ENCODE measurements at regions not wholly inside any gene's neighbourhood (a gene's known extent, or its start where the extent isn't known, plus 50 kb on each side); places are given as distances from the start of the nearest gene placed in this dataset.

DNA sequence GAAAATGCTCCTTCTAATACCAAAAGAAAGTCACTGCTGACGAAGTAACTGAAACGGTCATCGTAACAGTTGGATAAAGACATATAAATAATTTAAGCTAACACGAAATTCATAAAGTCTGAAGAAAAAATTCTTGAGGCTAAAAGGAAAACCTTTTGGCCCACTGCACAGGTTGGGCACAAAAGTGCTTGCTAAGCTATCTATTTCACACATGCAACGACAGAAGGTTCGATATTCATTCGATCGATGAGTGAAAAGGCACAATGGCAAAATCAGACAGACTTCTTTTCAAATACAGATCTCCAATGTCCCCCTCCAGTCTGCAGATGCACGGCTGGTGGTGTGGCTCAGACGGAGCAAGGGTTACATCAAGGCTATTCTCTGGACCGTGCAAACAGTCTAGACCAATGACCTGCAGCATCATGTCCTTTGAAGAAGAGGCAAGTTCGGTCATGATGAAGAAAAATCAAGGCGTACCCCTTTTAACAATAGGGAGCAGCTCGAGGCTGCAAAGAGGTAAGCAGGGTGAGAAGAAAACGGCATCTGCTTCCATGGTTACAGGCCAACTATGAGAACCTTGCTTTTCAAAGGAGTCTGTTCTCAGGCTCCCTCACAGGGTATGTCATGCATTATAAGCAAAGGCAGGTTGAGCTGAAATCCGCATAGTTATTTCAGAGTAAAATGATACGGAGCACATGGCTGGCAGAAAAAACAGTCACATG lies 579.6 kb downstream of the USP25 start:
- Histone ChIP-seq H3K9me3 (no peaks in the 10 kb centered on the region), H3K36me3 (ENCODE audit: control insufficient read depth in 2 of 2, extremely low read depth in 1 of 2, insufficient read depth in 1 of 2, low read length in 1 of 2) (no peaks in the 10 kb centered on the region), H3K27me3 (replicated peaks in 1 of 2; ENCODE audit: control insufficient read depth in 2 of 2, extremely low read depth in 1 of 2, insufficient read depth in 2 of 2, low read length in 1 of 2) (no peaks in the 10 kb centered on the region), H3K27ac (ENCODE audit: low read length) (no peak overlapping the region), H3K4me1 (ENCODE audit: control insufficient read depth in 1 of 2, extremely low read depth in 1 of 2, insufficient read depth in 2 of 2, low read length in 2 of 2) (no peaks in the 10 kb centered on the region), H3K4me3 (ENCODE audit: control insufficient read depth in 1 of 2, extremely low read depth in 1 of 2, low read length in 1 of 2) (no peak overlapping the region)
- peaks cover 3 to 7% (median 3%) of the 10 kb centered on the region in 3 donors for H3K4me1 Mint-ChIP-seq
- H3K27ac Mint-ChIP-seq = no peak overlapping the region
- ChIA-PET POLR2A (interaction anchor here in 1 of 2 donors (0.7 kb wide), 1 partner anchor 124 kb away, joined by 4 read pairs; no protein-coding TSS in a partner anchor), CTCF (interaction anchor here in 1 of 2 donors (0.6 kb wide), 1 partner anchor 1873 kb away, joined by 5 read pairs; no protein-coding TSS in a partner anchor)
- H3K9me3 Mint-ChIP-seq = no peaks in the 10 kb centered on the region
- WGBS (ENCODE audit: insufficient coverage) = 85% methylated on average over 13 of the region's 17 CpGs
- ATAC-seq (replicated peaks in 1 of 4) = peak in 1 of 4 experiments; percentile 47
- no peaks in the 10 kb centered on the region for H3K27me3 Mint-ChIP-seq
- H3K4me3 Mint-ChIP-seq = no peak overlapping the region
- H3K36me3 Mint-ChIP-seq = no peaks in the 10 kb centered on the region
- no peak for DNase-seq

DNA sequence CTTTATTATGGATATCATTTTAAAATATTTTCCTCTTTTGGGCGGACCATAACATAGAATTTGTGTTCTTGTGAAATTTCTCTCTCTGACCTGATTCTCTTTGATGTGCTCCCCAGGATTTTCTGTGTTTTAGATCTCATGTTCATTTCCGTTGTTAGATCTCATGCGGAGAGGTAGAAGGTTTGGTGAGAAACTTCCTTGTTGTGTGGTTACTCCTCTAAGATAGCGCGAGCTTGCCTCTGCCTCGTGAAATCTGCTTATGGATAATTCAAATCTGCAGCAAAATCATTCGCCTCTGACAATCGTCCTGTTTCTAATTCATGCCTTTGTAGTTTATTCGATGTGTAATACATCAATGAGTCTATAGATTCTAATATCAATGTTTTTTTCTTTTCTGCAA lies 580.4 kb downstream of the USP25 start:
- Histone ChIP-seq H3K36me3 (ENCODE audit: control insufficient read depth in 2 of 2, extremely low read depth in 1 of 2, insufficient read depth in 1 of 2, low read length in 1 of 2) (no peaks in the 10 kb centered on the region), H3K27me3 (replicated peaks in 1 of 2; ENCODE audit: control insufficient read depth in 2 of 2, extremely low read depth in 1 of 2, insufficient read depth in 2 of 2, low read length in 1 of 2) (no peaks in the 10 kb centered on the region), H3K4me1 (ENCODE audit: control insufficient read depth in 1 of 2, extremely low read depth in 1 of 2, insufficient read depth in 2 of 2, low read length in 2 of 2) (no peaks in the 10 kb centered on the region), H3K27ac (ENCODE audit: low read length) (no peak overlapping the region), H3K4me3 (ENCODE audit: control insufficient read depth in 1 of 2, extremely low read depth in 1 of 2, low read length in 1 of 2) (no peak overlapping the region), H3K9me3 (no peaks in the 10 kb centered on the region)
- ChIA-PET POLR2A (interaction anchor here in 1 of 2 donors (0.7 kb wide), 1 partner anchor 124 kb away, joined by 4 read pairs; no protein-coding TSS in a partner anchor), CTCF (interaction anchor here in 1 of 2 donors (0.6 kb wide), 1 partner anchor 1874 kb away, joined by 5 read pairs; no protein-coding TSS in a partner anchor)
- no peak overlapping the region for H3K27ac Mint-ChIP-seq
- peak in 1 of 4 experiments; percentile 67 for ATAC-seq (replicated peaks in 1 of 4)
- 93% methylated on average over 2 of the region's 9 CpGs for WGBS (ENCODE audit: insufficient coverage)
- no peak overlapping the region for H3K4me3 Mint-ChIP-seq
- H3K27me3 Mint-ChIP-seq = no peaks in the 10 kb centered on the region
- peaks cover 3 to 7% (median 3%) of the 10 kb centered on the region in 3 donors for H3K4me1 Mint-ChIP-seq
- no peaks in the 10 kb centered on the region for H3K9me3 Mint-ChIP-seq
- peak in 1 of 35 experiments; percentile 8 for DNase-seq
- H3K36me3 Mint-ChIP-seq = no peaks in the 10 kb centered on the region

DNA sequence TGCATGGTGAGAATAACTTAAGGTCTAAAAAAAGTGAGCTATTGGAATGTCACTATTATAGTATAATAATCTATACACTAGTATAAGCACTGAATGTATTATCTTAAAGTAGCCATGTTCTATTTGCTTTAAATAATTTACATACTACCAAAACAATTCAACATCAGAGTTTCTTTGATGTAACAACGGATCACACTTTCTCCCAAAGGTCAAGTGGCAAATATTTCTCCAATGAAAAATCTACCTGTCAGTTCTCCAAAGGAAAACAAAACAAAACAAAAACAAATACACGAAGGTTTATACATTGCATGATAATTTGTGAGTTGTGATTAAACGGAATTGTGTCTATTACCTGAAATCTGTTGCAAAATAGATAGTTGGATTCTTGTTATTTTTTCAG lies 581.4 kb downstream of the USP25 start:
- Mint-ChIP-seq H3K27me3 (no peaks in the 10 kb centered on the region), H3K4me1 (peaks cover 3 to 7% (median 3%) of the 10 kb centered on the region in 3 donors), H3K36me3 (no peaks in the 10 kb centered on the region), H3K27ac (no peak overlapping the region), H3K9me3 (no peaks in the 10 kb centered on the region), H3K4me3 (no peak overlapping the region)
- no peak for ATAC-seq (replicated peaks in 1 of 4)
- DNase-seq = no peak
- no CpG with 5 or more reads among the region's 3 CpGs for WGBS (ENCODE audit: insufficient coverage)
- Histone ChIP-seq H3K4me3 (ENCODE audit: control insufficient read depth in 1 of 2, extremely low read depth in 1 of 2, low read length in 1 of 2) (no peak overlapping the region), H3K27me3 (replicated peaks in 1 of 2; ENCODE audit: control insufficient read depth in 2 of 2, extremely low read depth in 1 of 2, insufficient read depth in 2 of 2, low read length in 1 of 2) (no peaks in the 10 kb centered on the region), H3K9me3 (no peaks in the 10 kb centered on the region), H3K27ac (ENCODE audit: low read length) (no peak overlapping the region), H3K36me3 (ENCODE audit: control insufficient read depth in 2 of 2, extremely low read depth in 1 of 2, insufficient read depth in 1 of 2, low read length in 1 of 2) (no peaks in the 10 kb centered on the region), H3K4me1 (ENCODE audit: control insufficient read depth in 1 of 2, extremely low read depth in 1 of 2, insufficient read depth in 2 of 2, low read length in 2 of 2) (no peaks in the 10 kb centered on the region)
- CTCF ChIA-PET = no interaction called here
- POLR2A ChIA-PET = interaction anchor here in 1 of 2 donors (0.6 kb wide), 1 partner anchor 558 kb away, joined by 10 read pairs; no protein-coding TSS in a partner anchor

DNA sequence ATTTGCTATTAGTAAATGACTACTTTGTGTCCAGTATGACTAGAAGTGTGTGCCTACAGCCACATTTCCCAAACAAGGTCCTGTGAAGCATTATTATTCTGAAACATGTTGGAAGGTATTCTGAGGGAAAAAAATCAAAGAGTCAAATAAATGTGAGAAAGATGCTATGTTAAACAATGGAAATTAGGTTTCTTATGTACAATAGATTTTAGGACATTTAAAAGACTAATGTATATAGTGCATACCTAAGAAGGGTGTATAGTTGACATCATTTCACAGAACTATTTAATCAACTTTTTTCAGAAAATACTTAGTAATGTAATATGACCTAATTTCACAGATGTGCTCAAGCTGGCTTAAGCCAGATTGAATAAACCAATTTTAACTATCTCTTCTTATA lies 582.5 kb downstream of the USP25 start:
- ATAC-seq (replicated peaks in 1 of 4) = no peak
- DNase-seq = no peak
- ChIA-PET POLR2A (no interaction called here), CTCF (no interaction called here)
- Mint-ChIP-seq H3K27me3 (no peaks in the 10 kb centered on the region), H3K36me3 (no peaks in the 10 kb centered on the region), H3K9me3 (no peaks in the 10 kb centered on the region), H3K4me1 (peaks cover 3 to 7% (median 3%) of the 10 kb centered on the region in 3 donors), H3K27ac (no peak overlapping the region), H3K4me3 (no peak overlapping the region)
- Histone ChIP-seq H3K4me3 (ENCODE audit: control insufficient read depth in 1 of 2, extremely low read depth in 1 of 2, low read length in 1 of 2) (no peak overlapping the region), H3K27ac (ENCODE audit: low read length) (no peak overlapping the region), H3K36me3 (ENCODE audit: control insufficient read depth in 2 of 2, extremely low read depth in 1 of 2, insufficient read depth in 1 of 2, low read length in 1 of 2) (no peaks in the 10 kb centered on the region), H3K27me3 (replicated peaks in 1 of 2; ENCODE audit: control insufficient read depth in 2 of 2, extremely low read depth in 1 of 2, insufficient read depth in 2 of 2, low read length in 1 of 2) (no peaks in the 10 kb centered on the region), H3K4me1 (ENCODE audit: control insufficient read depth in 1 of 2, extremely low read depth in 1 of 2, insufficient read depth in 2 of 2, low read length in 2 of 2) (no peaks in the 10 kb centered on the region), H3K9me3 (no peaks in the 10 kb centered on the region)

DNA sequence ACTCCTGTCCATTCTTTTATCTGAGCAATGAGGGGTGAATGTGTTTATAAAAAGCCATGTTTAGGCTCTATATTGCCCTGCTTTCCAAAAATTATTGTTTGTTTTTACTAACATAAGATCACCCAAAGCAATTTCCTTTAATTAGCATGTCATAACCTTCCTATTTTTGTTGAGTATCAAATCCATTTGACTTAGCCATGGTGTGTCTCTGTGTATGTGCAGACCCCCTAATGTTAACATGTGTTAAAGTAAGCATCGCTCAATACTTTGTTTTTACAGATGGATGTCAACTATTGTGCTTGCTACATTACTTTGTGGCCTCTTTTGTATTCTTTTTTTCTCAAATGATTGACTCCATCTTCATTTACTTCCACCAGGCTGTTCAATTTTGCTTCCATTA lies 585.4 kb downstream of the USP25 start:
- Histone ChIP-seq H3K4me3 (ENCODE audit: control insufficient read depth in 1 of 2, extremely low read depth in 1 of 2, low read length in 1 of 2) (no peak overlapping the region), H3K27me3 (replicated peaks in 1 of 2; ENCODE audit: control insufficient read depth in 2 of 2, extremely low read depth in 1 of 2, insufficient read depth in 2 of 2, low read length in 1 of 2) (no peaks in the 10 kb centered on the region), H3K4me1 (ENCODE audit: control insufficient read depth in 1 of 2, extremely low read depth in 1 of 2, insufficient read depth in 2 of 2, low read length in 2 of 2) (no peaks in the 10 kb centered on the region), H3K9me3 (no peaks in the 10 kb centered on the region), H3K36me3 (ENCODE audit: control insufficient read depth in 2 of 2, extremely low read depth in 1 of 2, insufficient read depth in 1 of 2, low read length in 1 of 2) (no peaks in the 10 kb centered on the region), H3K27ac (ENCODE audit: low read length) (no peak overlapping the region)
- Mint-ChIP-seq H3K4me3 (no peak overlapping the region), H3K36me3 (no peaks in the 10 kb centered on the region), H3K27me3 (no peaks in the 10 kb centered on the region), H3K4me1 (peaks cover under 1 to 11% (median 1%) of the 10 kb centered on the region in 3 donors), H3K27ac (no peak overlapping the region), H3K9me3 (no peaks in the 10 kb centered on the region)
- POLR2A ChIA-PET = no interaction called here
- CTCF ChIA-PET = no interaction called here
- 80% methylated on average over 1 of the region's 1 CpG for WGBS (ENCODE audit: insufficient coverage)
- no peak for DNase-seq
- ATAC-seq (replicated peaks in 1 of 4) = no peak

DNA sequence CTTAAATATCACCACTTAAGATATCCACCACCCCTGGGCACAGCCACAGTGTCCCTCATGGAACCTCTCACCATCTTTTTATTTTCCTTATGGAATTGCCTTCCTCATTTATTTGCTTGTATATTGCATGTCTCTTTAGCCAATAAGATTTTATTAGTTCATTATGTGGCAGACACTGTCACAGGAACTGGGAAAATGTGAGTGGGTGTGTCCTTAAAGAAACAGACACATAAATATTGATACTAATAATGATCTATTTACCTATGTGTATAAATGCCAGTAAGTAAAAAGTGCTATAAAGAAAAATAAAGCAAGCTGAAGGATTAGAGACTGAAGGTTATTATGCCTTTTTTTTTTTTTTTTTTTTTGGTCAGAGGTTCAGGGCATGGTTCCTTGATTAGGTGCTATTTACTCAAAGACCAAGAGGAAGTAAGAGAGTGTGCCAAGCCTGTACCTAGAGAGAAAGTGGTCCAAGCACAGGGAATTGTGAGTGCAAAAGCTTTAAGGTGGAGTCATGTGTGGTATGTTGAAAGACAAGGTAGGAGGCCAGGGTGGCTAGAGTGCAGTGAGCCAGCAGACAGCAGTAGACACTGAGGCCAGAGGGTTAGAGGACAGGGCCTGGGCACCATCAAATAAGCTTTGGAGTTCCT lies 589.0 kb downstream of the USP25 start:
- Histone ChIP-seq H3K36me3 (ENCODE audit: control insufficient read depth in 2 of 2, extremely low read depth in 1 of 2, insufficient read depth in 1 of 2, low read length in 1 of 2) (no peaks in the 10 kb centered on the region), H3K9me3 (no peaks in the 10 kb centered on the region), H3K27ac (ENCODE audit: low read length) (no peak overlapping the region), H3K4me1 (ENCODE audit: control insufficient read depth in 1 of 2, extremely low read depth in 1 of 2, insufficient read depth in 2 of 2, low read length in 2 of 2) (peaks cover 0 to 2% of the 10 kb centered on the region in 2 experiments), H3K4me3 (ENCODE audit: control insufficient read depth in 1 of 2, extremely low read depth in 1 of 2, low read length in 1 of 2) (no peak overlapping the region), H3K27me3 (replicated peaks in 1 of 2; ENCODE audit: control insufficient read depth in 2 of 2, extremely low read depth in 1 of 2, insufficient read depth in 2 of 2, low read length in 1 of 2) (no peaks in the 10 kb centered on the region)
- Mint-ChIP-seq H3K36me3 (no peaks in the 10 kb centered on the region), H3K27me3 (no peaks in the 10 kb centered on the region), H3K4me1 (peaks cover 0 to 6% (median 0%) of the 10 kb centered on the region in 3 donors), H3K27ac (no peak overlapping the region), H3K9me3 (no peaks in the 10 kb centered on the region), H3K4me3 (no peak overlapping the region)
- ATAC-seq (replicated peaks in 1 of 4) (no peak), DNase-seq (no peak)
- CTCF ChIA-PET = no interaction called here
- POLR2A ChIA-PET = interaction anchor here in 1 of 2 donors (0.6 kb wide), 1 partner anchor 18 kb away, joined by 12 read pairs; no protein-coding TSS in a partner anchor

All from T-cell (primary cell).